GM21447 (cell line): ENCODE measurements at regions not wholly inside any gene's neighbourhood (a gene's known extent, or its start where the extent isn't known, plus 50 kb on each side); places are given as distances from the start of the nearest gene placed in this dataset.
"Not testable (repeated sequence)": the region's sequence is repeated elsewhere in the genome, so short reads cannot be mapped to it uniquely, and the experiment has no call there.

Experiments used
- ATAC-seq: cut with Tn5 transposase; IDR thresholded peaks from one replicate; pipeline ENCODE4 v1.9.1; 2021; ENCODE audit not compliant: unreplicated experiment

- no peak for ATAC-seq
Measured at GRCh38 chr4:72942565-72942964, 127.0 kb downstream of the COX18 start.

GRCh38 chr4:72938516-72938915, 131.0 kb downstream of the COX18 start:
- ATAC-seq: no peak

DNA sequence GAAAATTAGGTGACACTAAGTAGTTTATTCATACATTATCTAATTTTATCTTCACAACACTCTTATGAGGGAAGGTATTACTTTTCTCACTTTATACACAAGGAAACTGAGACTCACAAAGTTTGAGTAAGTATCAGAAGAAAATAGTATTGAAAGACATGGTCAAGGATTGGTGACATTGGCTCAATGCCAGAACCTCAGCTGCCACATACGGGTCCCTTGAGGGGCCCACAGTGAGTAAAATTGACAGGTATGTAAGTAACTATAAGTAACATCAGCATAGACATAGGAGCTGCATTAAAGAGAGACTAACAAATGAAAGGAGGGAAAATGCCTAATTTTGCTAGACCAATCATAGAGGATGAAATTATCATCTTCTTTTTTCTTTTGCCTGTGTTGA, 134.1 kb downstream of the COX18 start:
- ATAC-seq: no peak

DNA sequence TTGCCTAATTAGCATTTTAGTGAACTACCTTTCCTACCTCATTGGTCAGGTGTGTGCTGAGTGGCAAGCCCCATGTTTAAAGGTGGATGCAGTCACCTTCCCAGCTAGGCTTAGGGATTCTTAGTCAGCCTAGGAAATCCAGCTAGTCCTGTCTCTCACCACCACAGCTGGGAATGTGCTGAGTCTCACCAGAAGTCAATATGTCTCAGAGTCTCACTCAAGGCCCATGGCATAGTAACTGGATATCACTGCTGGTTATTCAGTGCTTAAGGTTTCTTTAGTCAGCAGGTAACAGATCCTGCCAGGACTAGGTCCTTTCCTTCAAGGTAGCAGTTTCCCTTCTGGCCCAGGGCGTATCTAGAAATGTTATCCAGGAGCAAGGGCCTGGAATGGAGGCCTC, 136.5 kb downstream of the COX18 start:
- ATAC-seq: no peak

GRCh38 chr4:72931346-72931745, 138.2 kb downstream of the COX18 start:
- ATAC-seq: no peak

- not testable (repeated sequence) for ATAC-seq
Measured at GRCh38 chr4:72929596-72930274, 139.8 kb downstream of the COX18 start.

DNA sequence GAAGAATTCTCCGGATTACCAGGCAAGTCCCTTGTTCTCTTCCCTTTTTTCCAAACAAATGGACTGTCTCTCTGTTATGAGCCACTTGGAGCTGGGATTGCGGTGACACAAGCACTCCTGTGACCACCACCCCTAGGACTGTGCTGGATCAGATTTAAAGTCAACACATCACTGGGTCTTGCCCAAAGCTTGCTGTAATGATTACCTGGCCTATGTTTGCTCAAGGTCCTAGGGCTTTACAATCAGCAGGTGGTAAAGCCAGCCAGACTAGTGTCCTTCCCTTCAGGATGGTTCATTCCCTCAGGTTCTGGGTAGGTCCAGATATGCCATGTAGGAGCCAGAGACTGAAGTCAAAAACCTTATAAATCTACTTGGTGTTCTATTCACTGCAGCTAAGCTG, 144.7 kb downstream of the COX18 start:
- no peak for ATAC-seq

- ATAC-seq: no peak
Measured at GRCh38 chr4:72919937-72920336, 149.6 kb downstream of the COX18 start.

- ATAC-seq: no peak
Measured at GRCh38 chr4:72919464-72919863, 150.1 kb downstream of the COX18 start.

DNA sequence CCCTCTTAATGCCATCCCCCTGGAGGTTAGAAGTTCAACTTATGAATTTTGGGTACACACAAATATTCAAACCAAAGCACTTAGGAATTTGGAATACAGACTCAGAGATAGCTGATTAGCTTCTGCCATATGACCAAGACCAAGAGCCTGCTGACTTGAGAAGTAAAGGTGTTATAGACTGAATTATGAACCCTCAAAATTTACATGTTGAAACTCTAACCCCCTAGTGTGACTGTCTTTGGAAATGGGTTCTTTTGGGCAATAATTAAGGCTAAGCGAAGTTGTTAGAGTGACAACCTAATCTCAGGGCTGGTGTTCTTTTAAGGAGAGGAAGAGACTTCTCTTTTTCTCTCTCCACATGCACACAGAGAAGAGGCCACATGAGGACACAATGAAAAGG, 151.2 kb downstream of the COX18 start:
- ATAC-seq: no peak

- ATAC-seq: no peak
Measured at GRCh38 chr4:72911316-72911715, 158.2 kb downstream of the COX18 start.

DNA sequence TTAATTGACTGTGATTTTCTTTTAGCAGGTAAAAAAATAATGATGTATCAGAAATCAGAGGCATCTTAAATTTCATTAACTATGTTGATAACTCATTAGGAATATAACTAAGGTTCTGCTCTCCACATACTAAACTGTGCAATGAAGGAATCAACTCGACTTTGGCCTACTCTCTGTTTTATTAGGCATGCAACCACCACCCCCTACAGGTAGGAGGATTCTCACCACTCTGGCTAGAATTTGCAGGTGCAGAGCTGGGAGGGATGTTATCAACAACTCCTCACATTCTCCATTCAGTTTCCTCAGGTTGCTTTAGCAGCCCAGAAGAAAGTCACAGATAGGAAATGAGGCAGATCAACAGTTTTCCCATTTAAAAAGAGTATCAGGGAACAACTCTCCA, 160.1 kb downstream of the COX18 start:
- no peak for ATAC-seq

GRCh38 chr4:72902354-72902753, 167.2 kb downstream of the COX18 start:
- no peak for ATAC-seq

DNA sequence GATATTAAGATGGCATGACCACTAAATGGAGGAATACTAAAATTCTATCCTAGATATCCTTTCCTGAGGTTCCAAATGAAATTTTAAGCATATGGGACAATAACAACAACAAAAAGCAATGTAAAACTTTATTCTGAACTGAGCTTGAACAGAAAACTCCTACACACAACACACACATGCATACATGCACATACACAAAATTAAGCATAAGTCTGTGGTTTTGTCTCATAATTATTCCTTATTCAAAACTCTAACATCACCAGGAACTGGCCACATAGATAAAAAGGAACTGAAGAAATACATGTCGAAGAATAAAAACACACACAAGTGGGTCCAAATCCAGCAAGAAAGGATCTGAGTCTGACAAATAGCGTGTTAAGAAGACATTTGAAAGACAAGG, 168.0 kb downstream of the COX18 start:
- ATAC-seq: no peak

DNA sequence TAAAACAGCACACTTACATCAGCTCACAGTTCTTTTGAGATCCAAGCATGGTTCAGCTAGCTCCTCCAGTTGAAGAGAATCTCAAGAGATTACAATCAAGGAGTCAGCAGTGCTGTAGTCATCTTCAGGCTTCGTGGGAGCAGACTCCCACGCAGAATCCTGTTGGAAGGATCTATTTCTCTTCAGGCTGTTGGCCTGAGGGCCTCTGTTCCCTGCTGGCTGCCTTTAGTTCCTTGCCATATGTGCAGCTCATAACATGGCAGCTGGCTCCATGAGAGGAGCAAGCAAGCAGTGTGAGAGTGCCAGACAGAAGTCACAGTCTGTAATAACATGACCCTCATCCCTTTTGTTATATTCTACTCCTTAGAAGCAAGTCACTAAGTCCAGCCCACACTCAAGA, 168.6 kb downstream of the COX18 start:
- no peak for ATAC-seq

- no peak for ATAC-seq
Measured at GRCh38 chr4:72899621-72900020, 169.9 kb downstream of the COX18 start.

DNA sequence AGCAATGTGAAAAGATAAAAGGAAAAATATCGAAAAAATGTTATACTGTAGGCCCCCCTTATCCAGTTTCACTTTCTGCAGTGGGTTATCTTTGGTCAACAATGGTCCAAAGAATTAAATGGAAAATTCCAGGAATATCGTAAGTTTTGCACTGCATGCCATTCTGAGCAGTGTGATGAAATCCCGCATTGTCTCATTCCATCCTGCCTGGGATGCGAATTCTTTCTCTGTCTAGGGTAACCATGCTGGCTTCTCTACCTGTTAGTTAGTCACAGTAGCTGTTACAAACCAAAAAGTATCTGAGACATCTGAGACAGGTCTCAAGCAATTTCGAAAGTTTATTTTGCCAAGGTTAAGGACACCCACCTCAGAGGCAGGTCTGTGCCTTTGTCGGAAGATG, 170.3 kb downstream of the COX18 start:
- ATAC-seq: no peak

DNA sequence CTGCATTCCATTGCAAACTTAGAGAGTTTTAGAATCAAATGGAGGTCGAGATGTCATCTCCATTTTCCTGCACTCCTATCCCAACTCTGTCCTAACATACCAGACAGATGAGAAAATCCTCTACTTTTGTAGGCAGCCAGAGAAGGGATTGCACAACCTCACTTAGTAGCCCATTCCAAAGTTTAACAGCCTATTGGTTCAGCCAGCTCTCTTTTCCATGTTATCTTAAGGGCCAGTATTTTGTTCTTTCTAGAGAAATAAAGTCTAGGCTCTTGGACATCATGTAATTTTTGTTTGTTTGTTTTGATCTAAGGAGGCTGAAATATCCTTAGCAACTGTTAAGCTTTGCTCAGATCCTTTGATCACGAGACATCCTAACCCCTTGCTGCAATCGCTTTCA, 173.0 kb downstream of the COX18 start:
- ATAC-seq: no peak

DNA sequence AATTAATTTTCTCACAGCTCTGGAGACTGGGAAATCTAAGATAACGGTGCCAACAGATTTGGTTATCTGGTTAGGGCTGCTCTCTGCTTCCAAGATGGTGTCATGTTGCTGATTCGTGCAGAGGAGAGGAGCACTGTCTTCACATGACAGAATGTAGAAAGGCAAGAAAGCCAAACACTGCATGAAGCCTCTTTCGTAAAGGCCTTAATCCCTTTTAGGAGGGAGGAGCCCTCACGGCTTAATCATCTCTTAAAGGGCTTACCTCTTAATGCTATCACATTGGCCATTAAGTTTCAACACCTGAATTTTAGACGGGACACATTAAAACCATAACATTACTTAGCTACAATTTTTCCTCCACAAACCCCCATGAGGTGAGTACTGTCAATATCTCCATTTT, 174.1 kb downstream of the COX18 start:
- ATAC-seq: no peak

DNA sequence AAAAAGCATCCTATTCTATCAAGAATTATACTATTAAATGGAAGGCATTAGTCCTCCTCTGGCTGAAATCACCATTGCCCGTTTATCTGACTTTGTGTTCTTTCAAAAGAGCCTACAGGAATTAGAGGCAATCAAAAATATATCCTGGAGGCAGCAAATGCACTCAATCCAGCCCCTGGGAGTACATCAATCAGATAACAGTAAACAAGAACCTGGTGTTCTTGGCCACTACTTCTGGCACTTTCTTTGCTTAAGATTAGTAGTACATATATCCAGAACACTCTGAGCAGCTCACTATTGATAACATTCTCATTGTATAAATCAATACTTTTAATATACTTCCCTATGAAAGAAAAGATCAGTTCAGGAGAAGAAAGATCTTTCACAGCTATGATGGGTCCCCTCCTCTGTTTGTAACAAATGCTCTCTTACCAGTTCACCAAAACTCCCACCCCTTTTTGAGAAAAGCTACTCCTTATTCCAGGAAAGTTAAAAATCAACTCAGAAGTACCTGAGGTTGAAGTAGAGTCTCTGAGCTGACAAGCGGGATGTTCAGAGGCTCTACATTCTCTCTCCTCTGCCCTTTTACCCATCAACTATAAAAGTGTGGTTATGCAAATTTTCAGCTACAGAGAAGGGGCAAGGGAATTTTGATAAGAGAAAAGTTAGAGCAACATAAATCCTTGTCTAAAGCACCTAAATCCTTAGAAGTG, 176.0 kb downstream of the COX18 start:
- ATAC-seq: no peak

- ATAC-seq: no peak
Measured at GRCh38 chr4:72888331-72888730, 181.2 kb downstream of the COX18 start.

DNA sequence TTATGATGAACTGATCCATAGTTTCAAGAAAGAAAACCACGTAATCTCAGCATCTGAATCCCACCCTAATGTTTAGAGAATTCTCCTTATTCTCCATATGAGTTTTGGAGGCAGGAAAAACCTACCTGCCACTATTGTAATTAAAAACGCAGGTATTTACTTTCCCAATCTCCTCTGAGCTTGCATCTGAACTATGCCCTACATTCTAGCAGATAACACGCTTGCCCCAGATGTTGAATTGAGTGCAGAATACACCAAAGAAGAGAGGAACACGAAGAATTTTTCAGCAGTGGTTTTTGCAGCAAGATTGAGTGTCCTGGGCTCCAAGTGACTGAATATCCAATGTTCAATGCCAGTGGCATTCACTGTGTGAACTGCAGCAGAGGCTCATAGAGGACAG, 182.4 kb downstream of the COX18 start:
- no peak for ATAC-seq

DNA sequence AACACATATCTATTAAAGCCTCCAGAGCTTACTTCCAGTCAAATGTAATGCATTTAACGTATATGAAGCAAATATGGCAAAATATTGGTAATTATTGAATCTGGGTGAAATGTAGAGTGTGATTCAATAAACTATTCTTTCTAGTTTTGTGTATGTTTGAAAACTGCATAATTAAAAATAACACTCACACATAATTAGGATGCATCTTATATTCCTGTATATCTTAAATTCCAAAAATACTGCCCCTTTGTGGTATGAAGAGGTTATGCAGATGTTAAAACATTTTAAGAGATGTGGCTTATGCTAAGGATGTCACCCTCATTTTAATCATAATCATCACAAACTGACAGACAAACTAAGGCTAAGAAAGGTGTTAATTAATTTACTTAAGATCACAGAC, 182.9 kb downstream of the COX18 start:
- ATAC-seq: no peak
